Nucleus accumbens (tissue), 56 donors: ENCODE measurements at regions not wholly inside any gene's neighbourhood (a gene's known extent, or its start where the extent isn't known, plus 50 kb on each side); places are given as distances from the start of the nearest gene placed in this dataset.
"Not testable (repeated sequence)": the region's sequence is repeated elsewhere in the genome, so short reads cannot be mapped to it uniquely, and the experiment has no call there.

Experiments
- DNase-seq, 56 donors: peaks; one replicate each; lab custom pipeline; 2025; lab: John Stamatoyannopoulos, UW

DNA sequence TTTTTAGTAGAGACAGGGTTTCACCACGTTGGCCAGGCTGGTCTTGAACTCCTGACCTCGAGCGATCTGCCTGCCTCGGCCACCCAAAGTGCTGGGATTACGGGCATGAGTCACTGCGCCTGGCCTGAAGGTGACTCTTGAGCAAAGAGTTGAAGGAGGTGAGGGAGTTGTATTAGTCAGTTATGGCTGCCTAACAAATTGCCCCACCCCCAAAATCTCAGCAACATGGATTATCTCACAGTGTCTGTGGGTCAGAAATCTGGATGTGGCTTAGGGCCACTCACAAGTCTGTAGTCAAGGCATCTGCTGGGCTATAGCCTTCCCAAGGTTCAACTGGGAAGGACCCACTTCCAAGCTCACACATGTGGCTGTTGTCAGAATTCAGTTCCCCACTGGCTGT, 52.8 kb upstream of the ADGRE5 start:
- DNase-seq, result no peak

GRCh38 chr19:14327061-14327460, 54.2 kb upstream of the ADGRE5 start:
- not testable (repeated sequence) for DNase-seq

DNA sequence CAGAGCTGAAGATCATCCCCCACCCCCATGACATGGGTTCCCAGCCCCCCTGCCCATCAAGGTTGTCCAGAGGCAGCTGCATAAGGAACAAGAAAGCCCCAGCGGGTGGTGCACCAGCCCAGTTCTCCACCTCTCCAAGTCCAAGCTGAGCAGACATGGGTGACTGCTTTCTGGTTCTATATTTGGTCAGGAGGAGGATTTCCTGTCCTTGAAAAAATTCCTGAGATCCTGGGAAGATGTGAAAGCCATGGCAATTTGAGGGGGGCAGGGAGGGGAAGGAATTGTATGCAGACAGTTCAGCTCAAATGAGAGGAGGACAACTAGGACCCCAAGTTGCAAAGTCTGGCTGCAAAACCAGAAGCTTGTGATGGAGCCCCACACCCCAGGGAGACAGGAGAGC, 55.4 kb upstream of the ADGRE5 start:
- DNase-seq, result no peak

GRCh38 chr19:14325134-14325533, 56.1 kb upstream of the ADGRE5 start:
- no peak for DNase-seq

- DNase-seq, result no peak
Measured at GRCh38 chr19:14322889-14323463, 58.3 kb upstream of the ADGRE5 start.

GRCh38 chr19:14320253-14320652, 61.0 kb upstream of the ADGRE5 start:
- DNase-seq, result no peak

- not testable (repeated sequence) for DNase-seq
Measured at GRCh38 chr19:14319720-14320119, 61.5 kb upstream of the ADGRE5 start.

- peak in 4 of 56 donors; percentile 2 to 30 (median 4) for DNase-seq
Measured at GRCh38 chr19:14318873-14319272, 62.4 kb upstream of the ADGRE5 start.

- no peak for DNase-seq
Measured at GRCh38 chr19:14317157-14317556, 64.1 kb upstream of the ADGRE5 start.

- DNase-seq, result no peak
Measured at GRCh38 chr19:14315433-14315832, 65.8 kb upstream of the ADGRE5 start.

- DNase-seq, result no peak
Measured at GRCh38 chr19:14310055-14310454, 71.2 kb upstream of the ADGRE5 start.

- DNase-seq, result no peak
Measured at GRCh38 chr19:14305706-14306105, 75.5 kb upstream of the ADGRE5 start.

GRCh38 chr19:14301150-14301549, 80.1 kb upstream of the ADGRE5 start:
- no peak for DNase-seq

GRCh38 chr19:14300303-14300702, 80.9 kb upstream of the ADGRE5 start:
- DNase-seq, result no peak

DNA sequence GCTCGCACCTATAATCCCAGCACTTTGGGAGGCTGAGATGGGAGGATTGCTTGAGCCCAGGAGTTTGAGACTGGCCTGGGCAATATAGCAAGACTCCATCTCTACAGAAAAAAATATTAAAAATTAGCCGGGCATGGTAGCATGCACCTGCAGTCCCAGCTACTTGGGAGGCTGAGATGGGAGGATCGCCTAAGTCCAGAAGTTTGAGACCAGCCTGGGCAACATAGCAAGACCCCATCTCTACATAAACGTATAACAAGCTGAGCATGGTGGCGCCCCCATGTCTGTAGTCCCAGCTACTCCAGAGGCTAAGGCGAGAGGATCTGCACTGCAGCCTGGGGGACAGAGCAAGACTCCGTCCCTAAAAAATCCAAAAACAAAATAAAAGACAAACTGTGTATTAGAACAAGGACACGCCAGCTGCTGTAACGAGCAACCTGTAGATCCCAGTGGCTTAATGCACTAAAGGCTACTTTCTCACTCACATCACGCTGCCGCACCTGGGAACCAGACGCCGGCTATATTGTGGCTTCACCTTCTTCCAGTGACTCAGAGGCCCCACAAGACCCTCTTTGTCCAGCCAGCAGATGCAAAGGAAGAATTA, 81.9 kb upstream of the ADGRE5 start:
- DNase-seq, result not testable (repeated sequence)

- DNase-seq, result peak in 4 of 56 donors; percentile 4 to 22 (median 6)
Measured at GRCh38 chr19:14297883-14298576, 83.2 kb upstream of the ADGRE5 start.

DNA sequence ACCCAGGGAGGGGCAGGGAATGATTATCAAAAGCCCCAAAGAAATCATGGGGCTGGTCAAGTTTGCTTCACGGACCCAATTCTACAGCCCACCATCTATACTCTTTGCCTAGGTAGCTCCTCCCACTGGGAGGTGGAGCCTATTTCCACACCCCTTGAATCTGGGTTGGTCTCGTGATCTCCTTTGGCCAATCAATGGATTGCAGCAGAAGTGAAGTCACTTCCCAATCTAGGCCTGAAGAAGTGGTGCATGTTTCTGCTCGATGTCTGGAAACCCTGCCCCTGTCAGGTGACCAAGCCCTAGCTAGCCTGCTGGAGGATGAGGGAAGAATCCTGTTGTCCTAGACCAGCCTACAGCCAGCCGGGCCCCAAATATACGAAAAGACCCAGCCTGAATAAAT, 86.3 kb upstream of the ADGRE5 start:
- not testable (repeated sequence) for DNase-seq

GRCh38 chr19:14293816-14294170, 87.5 kb upstream of the ADGRE5 start:
- DNase-seq, result peak in 1 of 56 donors; percentile 21

DNA sequence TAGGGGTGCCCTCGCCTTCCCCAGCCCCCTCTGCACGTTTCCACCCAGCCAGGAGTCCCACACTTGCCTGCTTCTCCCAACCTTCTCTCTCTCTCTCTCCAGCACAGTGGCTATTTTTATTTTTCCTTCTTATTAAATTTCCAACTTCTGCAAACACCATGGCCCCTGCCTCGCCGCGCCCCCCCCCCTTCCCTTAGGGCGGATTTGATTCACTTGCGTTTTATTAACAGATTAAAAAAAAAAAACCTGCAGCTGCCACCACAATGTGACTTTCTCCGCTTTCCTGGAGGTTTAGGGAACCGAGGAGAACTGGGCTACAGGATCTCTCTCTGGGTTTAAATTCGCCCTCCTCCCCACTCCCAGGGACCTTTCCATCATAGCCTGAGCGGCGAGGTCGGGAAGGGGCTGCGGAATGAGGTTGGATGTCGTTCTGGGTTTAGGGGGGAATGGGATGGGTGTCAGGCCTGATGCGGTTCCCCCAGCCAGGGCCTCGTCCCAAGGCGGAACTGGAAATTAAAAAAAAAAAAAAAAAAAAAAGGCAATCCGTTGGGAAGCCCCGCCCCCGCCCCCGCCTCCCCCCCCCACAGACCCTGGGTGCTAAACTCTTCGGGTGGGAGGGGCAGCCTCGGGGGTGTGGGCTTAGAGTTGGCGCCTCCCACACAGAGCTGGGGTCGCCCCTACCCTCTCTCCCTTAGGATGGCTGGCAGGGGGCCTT, 87.3 kb upstream of the ADGRL1 start:
- DNase-seq, result peak in 8 of 56 donors; percentile 0 to 13 (median 6)

DNA sequence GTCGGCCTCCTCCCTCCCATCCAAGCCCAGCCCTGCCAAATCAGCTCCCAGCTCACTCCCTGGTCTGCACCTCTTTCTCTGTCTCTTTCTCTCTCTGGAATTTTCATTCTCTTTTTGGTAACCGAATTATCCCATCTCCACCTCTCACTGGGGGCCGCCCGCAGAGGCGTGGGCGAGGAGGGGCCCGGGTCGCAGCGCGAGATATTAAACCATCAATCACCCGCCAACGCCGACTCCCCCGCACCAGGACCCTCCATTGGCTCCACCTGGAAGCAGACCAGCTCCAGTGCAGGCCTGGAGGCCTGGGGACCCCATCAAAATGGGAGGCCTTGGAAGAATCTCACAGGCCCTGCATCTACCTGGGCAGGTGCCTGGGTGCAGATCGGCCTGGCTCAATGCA, 83.8 kb upstream of the ADGRL1 start:
- DNase-seq, result not testable (repeated sequence)

DNA sequence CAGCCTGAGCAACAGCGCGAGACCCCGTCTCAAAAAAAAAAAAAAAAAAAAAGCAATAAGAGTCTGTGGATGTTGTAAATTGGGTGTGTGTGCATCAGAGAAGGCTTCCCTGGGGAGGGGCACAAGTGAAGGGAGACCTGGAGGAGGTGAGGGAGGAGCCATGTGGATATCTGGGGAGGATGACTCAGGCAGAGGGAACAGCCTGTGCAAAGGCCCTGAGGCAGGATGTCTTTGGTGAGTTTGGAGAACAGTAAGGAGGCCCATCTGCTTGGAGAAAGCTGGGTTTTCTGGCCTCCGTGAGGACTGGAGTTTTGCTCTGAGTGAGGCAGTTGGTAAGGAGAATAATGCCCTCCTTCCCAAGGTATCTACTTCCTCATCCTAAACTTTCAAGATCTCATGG, 81.9 kb upstream of the ADGRL1 start:
- not testable (repeated sequence) for DNase-seq
